ENCODE measurements at regions not wholly inside any gene's neighbourhood (a gene's known extent, or its start where the extent isn't known, plus 50 kb on each side); places are given as distances from the start of the nearest gene placed in this dataset.

- no peak for DNase-seq (ENCODE audit: low read depth)
- no peaks in the 10 kb centered on the region for H3K27me3 ChIP-seq (ENCODE audit: control insufficient read depth, insufficient read depth, low read length)
- TF ChIP-seq CTCF (IDR thresholded peaks at IDR 0.05; ENCODE audit: insufficient read depth, low read length, severe bottlenecking), result no peak
- no peaks in the 10 kb centered on the region for H3K36me3 ChIP-seq (ENCODE audit: control insufficient read depth, insufficient read depth, low read length)
- no peak overlapping the region for H3K4me3 ChIP-seq (ENCODE audit: low read depth, low read length)
- no peak for FAIRE-seq
Observed at GRCh38 chrX:122913764-122914163, 270.3 kb upstream of the GRIA3 start.

GRCh38 chrX:122914256-122914655 is 269.8 kb upstream of the GRIA3 start:
- Histone ChIP-seq H3K27me3 (ENCODE audit: control insufficient read depth, insufficient read depth, low read length) (no peaks in the 10 kb centered on the region), H3K36me3 (ENCODE audit: control insufficient read depth, insufficient read depth, low read length) (no peaks in the 10 kb centered on the region), H3K4me3 (ENCODE audit: low read depth, low read length) (no peak overlapping the region)
- TF ChIP-seq CTCF (IDR thresholded peaks at IDR 0.05; ENCODE audit: insufficient read depth, low read length, severe bottlenecking), result no peak
- FAIRE-seq (peak; percentile 70), DNase-seq (ENCODE audit: low read depth) (no peak)

GRCh38 chrX:122934131-122934530 is 249.9 kb upstream of the GRIA3 start:
- FAIRE-seq, result no peak
- no peak for TF ChIP-seq CTCF (IDR thresholded peaks at IDR 0.05; ENCODE audit: insufficient read depth, low read length, severe bottlenecking)
- no peak overlapping the region for H3K4me3 ChIP-seq (ENCODE audit: low read depth, low read length)

GRCh38 chrX:122940199-122940598 is 243.9 kb upstream of the GRIA3 start:
- Histone ChIP-seq H3K4me3 (ENCODE audit: low read depth, low read length) (no peak overlapping the region), H3K36me3 (ENCODE audit: control insufficient read depth, insufficient read depth, low read length) (no peaks in the 10 kb centered on the region), H3K27me3 (ENCODE audit: control insufficient read depth, insufficient read depth, low read length) (no peaks in the 10 kb centered on the region)
- DNase-seq (ENCODE audit: low read depth), result no peak
- no peak for TF ChIP-seq CTCF (IDR thresholded peaks at IDR 0.05; ENCODE audit: insufficient read depth, low read length, severe bottlenecking)
- no peak for FAIRE-seq

More at GRCh38 chrX:122934131-122934530, 249.9 kb upstream of the GRIA3 start:
- DNase-seq (ENCODE audit: low read depth), result no peak
- H3K27me3 ChIP-seq (ENCODE audit: control insufficient read depth, insufficient read depth, low read length), result no peaks in the 10 kb centered on the region
- no peaks in the 10 kb centered on the region for H3K36me3 ChIP-seq (ENCODE audit: control insufficient read depth, insufficient read depth, low read length)

GRCh38 chrX:122941806-122942205 is 242.3 kb upstream of the GRIA3 start:
- DNase-seq (ENCODE audit: low read depth) (peak; percentile 46), FAIRE-seq (no peak)
- Histone ChIP-seq H3K36me3 (ENCODE audit: control insufficient read depth, insufficient read depth, low read length) (no peaks in the 10 kb centered on the region), H3K27me3 (ENCODE audit: control insufficient read depth, insufficient read depth, low read length) (no peaks in the 10 kb centered on the region), H3K4me3 (ENCODE audit: low read depth, low read length) (no peak overlapping the region)
- no peak for TF ChIP-seq CTCF (IDR thresholded peaks at IDR 0.05; ENCODE audit: insufficient read depth, low read length, severe bottlenecking)

- DNase-seq (ENCODE audit: low read depth), result peak; percentile 62
- TF ChIP-seq CTCF (IDR thresholded peaks at IDR 0.05; ENCODE audit: insufficient read depth, low read length, severe bottlenecking), result no peak
- Histone ChIP-seq H3K4me3 (ENCODE audit: low read depth, low read length) (no peak overlapping the region), H3K36me3 (ENCODE audit: control insufficient read depth, insufficient read depth, low read length) (no peaks in the 10 kb centered on the region), H3K27me3 (ENCODE audit: control insufficient read depth, insufficient read depth, low read length) (no peaks in the 10 kb centered on the region)
- no peak for FAIRE-seq
Observed at GRCh38 chrX:122943918-122944317, 240.2 kb upstream of the GRIA3 start.
